ENCODE measurements at regions not wholly inside any gene's neighbourhood (a gene's known extent, or its start where the extent isn't known, plus 50 kb on each side); places are given as distances from the start of the nearest gene placed in this dataset.

GRCh38 chr12:94736820-94737219, 86.5 kb upstream of the TMCC3 start:
- TF ChIP-seq POLR2A (IDR thresholded peaks at IDR 0.05) = no peak
- TF ChIP-seq, protein P1, sequence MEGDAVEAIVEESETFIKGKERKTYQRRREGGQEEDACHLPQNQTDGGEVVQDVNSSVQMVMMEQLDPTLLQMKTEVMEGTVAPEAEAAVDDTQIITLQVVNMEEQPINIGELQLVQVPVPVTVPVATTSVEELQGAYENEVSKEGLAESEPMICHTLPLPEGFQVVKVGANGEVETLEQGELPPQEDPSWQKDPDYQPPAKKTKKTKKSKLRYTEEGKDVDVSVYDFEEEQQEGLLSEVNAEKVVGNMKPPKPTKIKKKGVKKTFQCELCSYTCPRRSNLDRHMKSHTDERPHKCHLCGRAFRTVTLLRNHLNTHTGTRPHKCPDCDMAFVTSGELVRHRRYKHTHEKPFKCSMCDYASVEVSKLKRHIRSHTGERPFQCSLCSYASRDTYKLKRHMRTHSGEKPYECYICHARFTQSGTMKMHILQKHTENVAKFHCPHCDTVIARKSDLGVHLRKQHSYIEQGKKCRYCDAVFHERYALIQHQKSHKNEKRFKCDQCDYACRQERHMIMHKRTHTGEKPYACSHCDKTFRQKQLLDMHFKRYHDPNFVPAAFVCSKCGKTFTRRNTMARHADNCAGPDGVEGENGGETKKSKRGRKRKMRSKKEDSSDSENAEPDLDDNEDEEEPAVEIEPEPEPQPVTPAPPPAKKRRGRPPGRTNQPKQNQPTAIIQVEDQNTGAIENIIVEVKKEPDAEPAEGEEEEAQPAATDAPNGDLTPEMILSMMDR (IDR thresholded peaks at IDR 0.05) = no peak
